GM21717 (cell line): ENCODE measurements at regions not wholly inside any gene's neighbourhood (a gene's known extent, or its start where the extent isn't known, plus 50 kb on each side); places are given as distances from the start of the nearest gene placed in this dataset.

Experiments
- ATAC-seq: cut with Tn5 transposase; IDR thresholded peaks from one replicate; pipeline ENCODE4 v1.9.1; 2021; ENCODE audit warnings: mild to moderate bottlenecking, moderate library complexity; ENCODE audit not compliant: unreplicated experiment

DNA sequence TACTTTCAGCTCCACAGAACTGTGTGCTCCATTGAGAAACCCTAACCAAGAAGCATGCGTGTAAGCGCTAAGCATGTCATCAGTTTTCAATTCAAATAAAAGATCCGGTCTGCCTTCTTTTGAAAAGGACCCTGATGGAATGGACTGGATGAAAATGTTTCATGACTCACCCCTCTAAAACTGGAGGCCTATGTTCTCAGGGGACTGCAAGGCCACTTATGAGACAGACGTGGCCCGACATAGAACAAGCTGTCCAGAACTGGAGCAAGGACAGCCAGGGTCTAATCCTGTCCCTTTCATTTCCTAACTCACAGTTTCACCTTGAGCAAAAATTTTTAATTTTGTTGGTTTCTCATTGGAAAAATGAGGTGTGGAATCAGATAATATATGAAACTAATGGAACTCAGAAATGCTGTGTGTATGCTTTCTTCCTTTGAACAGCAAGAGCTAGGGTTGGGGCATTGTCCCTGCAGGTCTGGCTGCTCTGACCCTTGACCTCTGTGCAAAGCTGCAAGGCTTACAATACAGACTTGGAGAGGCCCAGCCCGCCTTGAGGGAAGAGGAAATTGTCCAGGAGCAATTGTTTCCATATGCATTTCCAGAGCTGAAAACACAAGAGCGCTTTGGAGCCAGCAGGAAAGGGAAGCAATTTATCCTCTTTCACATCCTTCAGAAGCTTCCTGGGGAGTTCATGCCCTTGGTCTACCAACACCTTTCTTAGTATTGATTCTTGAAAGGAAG is 553.4 kb upstream of the KLF12 start:
- ATAC-seq = no peak

DNA sequence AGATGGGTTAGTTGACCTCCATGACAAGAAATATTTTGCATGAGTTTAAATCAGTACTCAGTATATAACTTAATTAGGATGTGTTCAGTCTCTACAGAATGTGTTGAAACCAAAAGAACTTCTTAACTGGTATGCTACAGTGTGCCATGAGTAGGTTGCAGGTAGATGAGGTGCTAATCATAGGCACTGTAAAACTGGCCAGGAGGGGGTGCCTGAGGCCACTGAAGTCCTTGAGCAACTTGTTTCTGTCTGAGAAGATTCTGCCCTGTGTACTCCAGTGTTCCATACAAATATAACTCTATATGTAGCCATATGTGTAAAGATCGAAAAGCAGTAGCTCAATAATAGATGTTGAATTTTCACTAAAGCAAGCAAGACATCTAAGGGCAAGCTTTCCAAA is 549.2 kb upstream of the KLF12 start:
- no peak for ATAC-seq

DNA sequence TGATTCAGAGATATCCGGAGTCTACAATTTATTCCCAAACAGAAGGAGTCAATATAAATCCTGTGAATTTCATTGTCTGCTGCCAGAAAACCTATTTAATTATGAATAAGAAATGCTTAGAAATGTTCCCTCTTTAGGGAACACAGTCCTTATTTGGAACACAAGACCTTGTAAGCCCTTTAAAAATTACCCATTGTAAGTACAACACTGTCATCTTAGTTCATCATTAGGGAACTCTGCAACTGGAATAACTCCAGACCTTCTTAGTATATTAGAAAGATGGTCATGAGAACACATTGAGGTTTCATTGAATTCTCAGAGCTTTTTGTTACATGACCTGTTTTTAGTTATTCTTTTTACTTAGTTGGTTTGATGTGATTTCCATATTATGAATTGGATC is 548.5 kb upstream of the KLF12 start:
- ATAC-seq = no peak

DNA sequence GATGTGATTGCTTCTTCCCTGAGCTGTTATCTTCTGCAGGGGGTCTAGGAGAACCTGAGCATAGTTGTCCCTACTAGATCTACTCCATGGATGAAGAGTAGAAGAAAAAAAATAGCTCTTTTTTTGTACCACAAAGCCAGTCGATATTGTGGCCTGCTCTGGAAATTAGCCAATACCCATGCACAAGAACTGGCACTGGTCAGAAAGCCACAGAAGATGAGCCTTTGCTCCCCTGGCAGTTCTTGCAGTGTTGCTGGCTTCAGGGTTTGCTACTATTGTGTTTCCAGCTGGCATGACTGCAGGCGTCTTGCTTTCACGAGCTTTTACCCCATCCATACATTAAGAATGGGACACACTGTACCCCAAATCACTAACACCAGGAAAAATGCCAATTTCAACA is 547.7 kb upstream of the KLF12 start:
- ATAC-seq = no peak

DNA sequence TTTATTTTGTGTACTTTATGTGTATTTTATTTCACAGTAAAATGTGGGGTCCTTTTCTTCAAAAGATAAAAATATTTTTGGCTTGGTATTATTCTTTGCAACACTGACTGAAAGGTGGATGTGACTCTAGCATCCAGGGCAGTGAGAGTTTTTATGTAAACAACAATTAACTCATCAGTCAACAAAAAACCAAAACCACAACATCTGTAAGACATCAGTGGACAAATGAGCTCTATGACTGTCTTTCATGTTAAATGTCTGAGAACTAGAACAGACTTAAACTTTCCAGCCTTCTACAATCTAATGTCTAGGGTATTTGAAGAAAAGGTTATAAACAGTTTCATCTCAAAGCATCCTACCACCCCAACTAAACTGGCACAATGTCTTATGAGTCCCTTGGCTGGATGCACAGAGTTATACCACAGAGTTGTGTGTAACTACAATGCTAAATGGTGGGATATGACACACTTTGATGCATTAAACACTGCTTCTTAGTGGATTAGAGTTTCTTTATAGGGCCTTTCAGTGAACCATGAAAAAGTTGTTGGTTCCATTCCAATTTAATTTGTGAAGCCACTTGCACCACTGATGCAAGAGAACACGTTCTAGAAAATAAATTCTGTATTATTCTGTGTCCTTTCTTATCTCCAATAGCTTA is 544.2 kb upstream of the KLF12 start:
- no peak for ATAC-seq

DNA sequence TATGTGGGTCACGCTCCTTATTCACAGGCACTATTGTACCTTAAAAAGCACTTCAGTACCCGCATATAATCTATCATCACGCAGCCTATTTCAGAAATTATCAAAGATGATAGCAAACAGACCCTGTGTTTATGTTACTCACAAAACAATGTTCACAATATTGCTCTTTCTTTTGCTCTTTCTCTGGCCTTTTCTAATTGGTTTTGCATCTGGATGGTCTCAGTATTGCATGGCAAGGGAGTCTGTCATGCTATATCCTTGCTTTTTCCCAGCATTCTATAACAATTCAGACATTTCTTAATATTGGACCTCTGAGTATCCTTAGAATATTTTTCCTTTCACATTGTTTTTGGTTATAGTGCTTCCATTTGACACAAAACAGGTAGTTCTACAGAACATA is 541.8 kb upstream of the KLF12 start:
- no peak for ATAC-seq

DNA sequence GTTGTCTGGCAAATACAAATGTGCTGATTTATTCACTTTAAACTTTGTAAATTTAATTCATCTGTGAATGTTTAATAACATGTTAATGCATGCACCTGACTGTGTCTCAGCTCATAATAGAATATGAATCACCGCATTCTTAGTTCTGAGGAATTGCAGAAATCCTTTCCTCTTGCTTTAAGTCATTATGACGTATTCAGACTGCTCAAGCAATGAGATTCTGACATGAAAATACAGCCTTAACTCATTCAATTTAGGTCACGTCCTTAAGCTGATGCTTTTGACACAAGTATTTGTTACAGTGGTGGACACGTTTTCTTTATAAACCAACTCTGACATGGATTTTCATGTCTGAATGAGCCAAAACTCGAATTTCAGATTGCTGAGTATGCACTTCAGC is 541.0 kb upstream of the KLF12 start:
- ATAC-seq = no peak

DNA sequence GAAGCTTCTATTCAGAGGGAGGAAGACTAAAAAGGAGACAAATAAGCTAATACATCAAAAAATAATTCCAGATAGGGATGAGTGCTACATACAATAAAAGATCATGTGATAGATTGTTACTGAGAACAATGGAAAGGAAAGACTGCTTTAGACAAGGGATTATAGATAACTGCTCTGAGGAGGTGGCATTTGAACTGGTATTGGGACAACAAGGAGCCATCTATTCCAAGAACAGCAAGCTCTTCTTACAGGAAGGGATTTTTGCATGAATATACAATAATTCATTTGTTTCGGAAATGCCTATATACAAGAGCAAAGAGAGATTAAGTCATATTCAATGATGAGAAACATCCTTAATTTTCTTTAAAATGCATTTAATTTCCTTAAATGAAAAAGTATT is 540.5 kb upstream of the KLF12 start:
- ATAC-seq = no peak

DNA sequence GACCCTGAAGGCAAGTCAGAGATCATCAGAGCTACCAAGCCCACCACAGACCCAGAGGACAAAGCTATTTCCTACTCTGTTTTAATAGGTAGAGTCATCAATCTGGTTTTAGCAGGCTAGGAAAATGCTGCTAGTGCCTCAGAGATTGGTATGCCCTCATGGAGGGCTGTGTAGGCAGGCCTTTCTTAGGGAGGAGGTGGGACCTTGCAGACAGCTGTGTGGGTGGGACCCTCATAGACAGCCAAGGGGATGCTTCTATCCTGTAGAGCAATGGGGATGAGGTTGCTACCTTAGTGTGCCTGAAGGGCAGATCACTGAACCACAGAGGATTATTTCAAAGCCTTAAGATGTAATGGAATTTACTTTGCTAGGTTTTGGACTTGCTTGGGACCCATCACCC is 534.9 kb upstream of the KLF12 start:
- ATAC-seq = no peak

DNA sequence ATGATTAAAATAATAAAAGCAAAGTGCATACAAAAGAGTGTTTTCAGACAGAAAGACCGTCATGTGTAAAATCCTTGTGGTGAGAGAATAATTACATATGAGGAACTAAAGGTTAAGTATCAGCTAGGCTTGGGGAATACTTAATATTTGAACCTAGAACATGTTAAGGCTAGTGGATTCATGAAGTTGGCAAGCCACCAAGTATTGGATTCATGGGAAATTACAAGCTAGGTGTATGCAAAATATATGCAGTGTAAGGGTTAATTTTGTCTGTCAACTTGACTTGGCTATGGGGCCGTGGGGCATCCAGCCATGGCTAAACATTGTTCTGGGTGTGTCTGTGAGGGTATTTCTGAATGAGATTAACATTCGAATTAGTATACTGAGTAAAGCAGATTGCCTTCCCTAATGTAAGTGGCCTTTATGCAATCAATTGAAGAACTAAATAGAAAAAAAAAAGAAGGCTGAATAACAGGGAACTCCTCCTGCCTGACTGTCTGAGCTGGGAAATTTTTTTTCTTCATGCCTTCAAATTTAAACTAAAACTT is 533.5 kb upstream of the KLF12 start:
- ATAC-seq = no peak

DNA sequence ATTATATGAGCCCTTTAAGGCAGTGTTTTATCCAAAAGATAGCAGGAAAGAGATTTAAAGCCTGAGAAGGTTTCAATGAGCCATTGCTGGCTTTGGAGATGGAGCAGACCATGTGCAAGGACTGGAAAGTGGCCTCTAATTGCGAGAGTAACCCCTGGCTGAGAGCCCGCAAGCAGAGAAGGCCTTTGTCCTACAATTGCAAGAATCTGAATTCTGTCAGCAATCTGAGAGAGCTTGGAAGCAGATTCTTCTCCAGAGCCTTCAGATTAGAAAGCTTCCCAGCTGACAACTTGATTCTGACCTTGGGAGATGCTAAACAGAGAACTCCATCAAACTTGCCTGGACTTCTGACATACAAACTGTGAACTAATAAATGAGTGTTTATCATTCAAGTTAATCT is 528.7 kb upstream of the KLF12 start:
- ATAC-seq = no peak

DNA sequence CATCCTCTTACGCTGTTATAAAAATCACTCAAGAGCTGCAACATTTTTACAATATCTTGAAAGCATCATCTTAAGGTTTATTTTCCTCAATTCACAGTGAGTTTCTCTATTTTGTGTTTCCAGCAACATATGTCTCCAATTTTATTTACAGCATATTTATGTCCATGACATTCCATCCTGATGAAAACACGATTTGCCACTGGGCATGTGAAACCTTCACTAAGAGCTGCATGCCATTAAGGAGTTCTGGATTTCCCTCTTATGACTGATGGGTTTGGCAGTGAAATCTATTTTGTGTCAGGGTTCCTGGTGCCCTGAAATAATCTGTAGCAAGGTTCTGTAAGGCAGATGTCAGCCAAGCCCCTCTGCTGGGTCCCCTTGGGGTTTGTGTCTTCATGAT is 527.6 kb upstream of the KLF12 start:
- no peak for ATAC-seq

DNA sequence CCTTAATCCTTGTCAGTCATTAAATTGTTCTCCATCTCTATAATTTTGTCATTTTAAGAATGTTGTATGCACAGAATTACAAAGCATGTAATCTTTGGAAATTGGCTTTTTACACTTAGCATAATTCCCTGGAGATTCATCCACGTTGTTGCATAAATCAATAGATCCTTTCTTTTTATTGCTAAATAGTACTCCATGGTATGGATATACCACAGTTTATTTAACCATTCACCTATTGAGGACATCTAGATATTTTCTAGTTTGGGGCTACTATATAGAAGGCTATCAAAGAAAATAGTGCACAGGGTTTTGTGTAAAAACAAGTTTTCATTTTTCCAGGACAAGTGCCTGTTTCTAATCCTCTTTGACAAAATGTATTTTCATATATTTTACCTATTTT is 523.6 kb upstream of the KLF12 start:
- ATAC-seq = no peak

DNA sequence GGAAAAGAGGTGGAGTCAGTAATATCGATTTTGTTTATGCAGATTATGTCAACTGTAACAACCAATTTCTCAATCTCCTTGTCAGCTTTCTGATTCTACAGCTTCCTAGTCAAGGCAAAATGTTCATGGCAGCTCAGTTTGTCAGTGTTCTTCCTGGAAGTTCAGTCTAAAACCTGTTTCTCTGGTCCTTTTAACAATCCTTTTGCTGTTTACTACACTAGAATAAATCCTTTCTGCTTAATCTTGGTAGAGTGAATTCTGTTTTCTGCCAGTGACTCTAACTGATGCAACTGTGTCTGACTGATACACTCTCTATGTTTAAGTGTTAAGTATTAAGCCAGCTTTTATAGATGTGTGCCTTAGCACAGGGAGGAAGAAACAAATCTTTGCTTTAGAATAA is 516.9 kb upstream of the KLF12 start:
- ATAC-seq = no peak

DNA sequence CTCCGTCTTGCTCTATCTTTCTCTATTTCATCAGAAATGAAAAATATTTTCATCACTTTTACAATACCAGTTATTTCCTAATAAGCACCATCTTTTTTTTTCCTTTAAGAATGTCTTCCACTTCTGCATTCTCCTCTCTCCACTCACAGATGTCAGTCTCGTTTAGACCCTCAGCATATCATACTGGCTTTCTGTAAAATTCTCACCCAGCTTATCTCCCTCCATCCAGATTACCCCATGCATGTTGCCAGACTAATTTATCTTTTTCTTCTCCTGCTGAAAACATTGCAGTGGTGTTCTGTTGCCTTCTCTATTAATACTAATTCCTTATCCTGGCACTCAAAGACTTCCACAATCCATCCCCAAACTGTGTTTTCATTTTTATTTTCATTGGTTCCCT is 513.8 kb upstream of the KLF12 start:
- ATAC-seq = no peak

DNA sequence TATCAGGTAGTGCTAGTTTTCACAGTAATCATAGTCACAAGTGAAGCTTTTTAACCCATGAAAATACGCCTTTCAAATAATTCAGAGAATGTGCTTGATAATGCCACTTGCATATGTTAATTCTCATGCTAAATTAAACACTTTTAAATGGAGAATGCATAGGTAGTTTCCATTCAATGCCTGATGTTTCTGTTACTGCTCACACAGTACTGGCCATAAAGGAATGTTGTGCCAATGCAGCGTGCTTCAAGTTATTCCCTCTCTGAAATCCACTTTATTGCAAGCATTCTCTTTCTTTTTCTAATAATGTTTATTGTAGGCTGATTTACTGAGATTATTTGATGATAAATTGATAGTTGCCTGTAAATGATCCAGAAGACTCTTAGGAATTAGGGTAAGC is 513.0 kb upstream of the KLF12 start:
- ATAC-seq = no peak

DNA sequence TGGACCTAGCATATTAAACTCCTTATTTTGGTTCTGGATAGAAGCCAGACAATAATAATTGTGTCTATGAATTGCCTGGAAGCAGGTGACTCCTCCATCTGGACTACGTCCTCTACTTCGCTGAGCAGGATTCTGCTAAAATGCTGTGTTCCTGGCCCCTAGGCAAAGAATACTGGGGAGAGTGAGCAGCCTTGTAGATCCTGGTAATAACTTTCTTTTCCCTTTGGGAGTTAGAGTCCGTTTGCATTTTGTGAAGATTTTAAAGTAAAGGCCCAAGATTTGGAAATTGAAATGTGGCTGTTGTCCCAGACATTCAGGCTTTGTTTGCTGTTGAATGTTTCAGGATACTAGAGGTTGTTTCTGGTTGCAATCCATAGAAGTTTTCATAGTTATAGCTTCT is 511.9 kb upstream of the KLF12 start:
- ATAC-seq = no peak

DNA sequence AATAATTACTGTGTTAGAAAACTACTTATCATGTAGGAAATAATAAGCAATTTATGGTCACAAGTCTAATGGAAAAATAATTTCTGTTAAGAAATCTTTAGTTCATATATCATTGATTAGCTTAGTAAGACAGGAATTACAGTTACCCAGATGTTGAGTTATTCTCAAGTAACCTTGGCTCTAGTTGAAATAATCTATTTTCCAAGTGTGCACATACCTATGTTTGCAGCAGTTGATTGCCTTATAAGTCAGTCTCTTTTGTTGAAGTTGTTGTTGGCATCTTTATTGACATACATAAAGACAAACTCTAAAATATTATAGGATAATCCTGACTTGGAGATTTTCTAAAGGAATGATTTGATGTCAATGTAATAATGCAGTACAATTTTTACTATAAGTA is 511.4 kb upstream of the KLF12 start:
- ATAC-seq = no peak

DNA sequence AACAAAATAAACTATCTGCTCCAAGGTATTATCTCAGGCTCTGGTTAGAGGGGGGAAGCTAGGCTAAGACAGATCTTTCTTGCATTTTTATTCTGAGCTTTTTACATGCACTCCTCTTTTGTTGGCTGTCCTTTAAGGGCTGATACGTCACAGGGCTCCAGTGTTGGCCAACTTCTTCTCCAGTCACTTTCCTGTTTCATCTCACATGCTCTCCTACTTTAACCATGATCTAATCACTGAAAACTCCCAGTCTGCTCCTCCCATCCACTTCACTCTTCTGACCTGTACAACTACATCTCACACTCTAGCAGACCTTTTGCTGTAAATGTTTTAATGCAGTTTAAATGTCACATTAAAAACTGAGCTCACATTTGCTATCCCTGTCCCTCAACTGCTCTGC is 510.0 kb upstream of the KLF12 start:
- no peak for ATAC-seq

DNA sequence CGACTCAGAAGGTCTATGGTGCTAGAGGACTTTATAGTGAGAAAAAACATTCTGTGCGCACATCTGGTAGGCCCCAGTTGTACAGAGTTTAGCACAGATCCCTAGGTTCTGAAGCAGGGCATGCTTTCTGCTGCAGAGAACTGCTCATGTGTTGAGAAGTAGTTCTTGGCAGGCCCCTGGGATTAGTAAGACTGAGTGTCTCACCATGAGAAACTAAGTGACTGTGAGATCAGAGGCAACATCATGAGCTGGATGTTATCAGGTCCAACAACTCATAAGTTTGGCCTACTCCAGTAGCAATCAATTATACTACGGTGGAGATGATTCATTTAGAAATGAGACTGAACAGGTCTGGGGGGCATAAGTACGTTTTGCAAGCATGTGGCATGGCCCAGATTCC is 507.4 kb upstream of the KLF12 start:
- no peak for ATAC-seq

DNA sequence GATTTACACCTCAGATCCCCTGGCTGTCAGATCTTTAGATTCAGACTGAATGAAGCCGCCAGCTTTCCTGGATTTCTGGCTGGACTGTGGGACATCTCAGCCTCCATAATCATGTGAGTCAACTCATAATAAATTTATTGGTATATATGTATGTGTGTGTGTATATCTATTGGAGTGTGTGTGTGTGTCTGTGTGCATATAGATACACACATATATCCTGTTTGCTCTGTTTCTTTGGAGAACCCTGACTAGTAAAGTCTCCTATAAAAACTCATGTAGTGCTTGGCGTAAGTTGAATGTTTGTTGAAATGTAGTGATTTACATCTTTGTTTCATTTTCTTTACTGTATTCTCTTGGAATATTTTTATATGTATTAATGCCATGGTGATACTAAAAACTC is 499.5 kb upstream of the KLF12 start:
- no peak for ATAC-seq

DNA sequence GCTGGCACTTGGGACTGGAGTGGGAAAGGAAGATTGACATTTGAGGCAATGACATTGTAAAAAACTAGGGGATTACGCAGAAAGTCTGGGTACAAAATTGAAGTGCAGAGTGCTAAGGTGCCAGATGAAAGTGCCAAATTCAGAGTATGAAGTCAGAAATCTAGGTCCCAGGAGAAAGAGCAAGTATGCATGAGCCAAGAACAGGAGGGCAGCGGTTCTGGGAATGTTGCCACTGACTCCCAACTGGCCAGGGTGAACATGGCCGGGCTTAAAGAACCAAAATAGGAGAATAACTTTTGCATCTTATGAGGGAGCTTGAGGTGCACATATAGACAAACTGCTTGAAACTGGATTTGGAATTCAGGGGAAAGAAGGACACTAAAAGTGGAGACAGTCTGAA is 495.8 kb upstream of the KLF12 start:
- ATAC-seq = no peak

DNA sequence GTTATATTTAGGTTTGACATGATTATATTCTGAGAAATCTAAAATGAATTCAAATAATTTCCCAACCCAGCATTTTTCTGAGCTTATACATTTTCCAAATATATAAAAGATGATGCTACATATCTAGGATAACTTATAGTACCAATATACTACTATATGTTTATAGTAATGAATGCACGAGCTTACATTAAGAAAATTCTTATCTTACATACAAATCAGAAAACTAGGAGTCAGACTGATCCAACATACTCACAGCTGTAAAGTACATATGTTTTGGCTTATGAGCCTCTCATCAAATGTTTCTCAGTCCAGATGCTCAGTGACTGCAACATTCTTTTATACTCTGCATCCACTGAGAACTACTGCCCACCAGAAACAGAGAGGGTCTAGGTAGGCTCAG is 491.3 kb upstream of the KLF12 start:
- no peak for ATAC-seq
